DND-41 (cell line): ENCODE measurements at regions not wholly inside any gene's neighbourhood (a gene's known extent, or its start where the extent isn't known, plus 50 kb on each side); places are given as distances from the start of the nearest gene placed in this dataset.

Experiments
- CTCF ChIP-seq: IDR thresholded peaks from 2 replicates; pipeline ENCODE4 v1.5.1; 2012; ENCODE audit warnings: borderline replicate concordance, low read length, moderate library complexity, mild to moderate bottlenecking; ENCODE audit not compliant: poor library complexity, severe bottlenecking; ENCODE audit errors: extremely low read depth
- EZH2 ChIP-seq: IDR thresholded peaks from 3 replicates; pipeline ENCODE4 v1.6.1; 2012; ENCODE audit warnings: borderline replicate concordance, low read depth, mild to moderate bottlenecking, moderate library complexity, low read length, inconsistent platforms; ENCODE audit not compliant: severe bottlenecking

GRCh38 chr12:59030415-59030814, 110.1 kb upstream of the LRIG3 start:
- TF ChIP-seq CTCF, result no peak
- no peak for TF ChIP-seq EZH2
